H1 (cell line): ENCODE measurements at regions not wholly inside any gene's neighbourhood (a gene's known extent, or its start where the extent isn't known, plus 50 kb on each side); places are given as distances from the start of the nearest gene placed in this dataset.

Experiments
- CTCF ChIA-PET: fragments of 300-600 bp; sonication (Branson Sonifier 250); formaldehyde crosslinking; loops from one replicate; lab custom pipeline; 2021; ENCODE audit not compliant: partially characterized antibody; lab: Charles Lee
- POLR2A ChIA-PET: fragments of 300-600 bp; sonication (Branson Sonifier 250); formaldehyde crosslinking; loops from one replicate; lab custom pipeline; 2021; ENCODE audit warnings: inconsistent platforms; ENCODE audit not compliant: partially characterized antibody; lab: Charles Lee
- DNase-seq, 2 experiments: peaks; one replicate each; pipeline versions ENCODE4 v3.0.0 to v3.0.0-alpha.2; 2010 to 2022; ENCODE audit warnings: low spot score in 2 of 2, low read depth in 1 of 2, mixed read lengths in 1 of 2
- FAIRE-seq: peaks from 2 replicates; lab custom pipeline; 2011; peaks lifted over from hg19 to GRCh38; lab: Jason Lieb, UNC
- H2AFZ ChIP-seq: 2 replicates; pipeline ENCODE4 v1.8.1; 2012; ENCODE audit warnings: low read length, inconsistent platforms
- H2AK5ac ChIP-seq: 2 replicates; pipeline ENCODE4 v1.6.1; 2013; ENCODE audit warnings: low read depth, low read length
- H2BK120ac ChIP-seq: replicated peaks from 2 replicates; pipeline ENCODE3; 2013; ENCODE audit warnings: low read depth, low read length, inconsistent platforms
- H2BK12ac ChIP-seq: 2 replicates; pipeline ENCODE4 v1.6.1; 2013; ENCODE audit warnings: low read depth, low read length
- H2BK15ac ChIP-seq: 2 replicates; pipeline ENCODE4 v1.6.1; 2013; ENCODE audit warnings: low read length
- H2BK20ac ChIP-seq: 2 replicates; pipeline ENCODE4 v1.6.1; 2013; ENCODE audit warnings: low read length
- H2BK5ac ChIP-seq: 2 replicates; pipeline ENCODE4 v1.6.1; 2013; ENCODE audit warnings: low read depth, low read length
- H3K14ac ChIP-seq: 2 replicates; pipeline ENCODE4 v1.6.1; 2013; ENCODE audit warnings: inconsistent platforms; ENCODE audit not compliant: insufficient read length
- H3K18ac ChIP-seq: 2 replicates; pipeline ENCODE4 v1.6.1; 2013; ENCODE audit warnings: low read length; ENCODE audit errors: extremely low read depth
- H3K23ac ChIP-seq: 2 replicates; pipeline ENCODE4 v1.6.1; 2013; ENCODE audit warnings: inconsistent platforms; ENCODE audit not compliant: insufficient read length
- H3K23me2 ChIP-seq: 2 replicates; pipeline ENCODE4 v1.6.1; 2013; ENCODE audit warnings: low read depth, low read length
- H3K27ac ChIP-seq: 2 replicates; pipeline ENCODE4 v1.6.1; 2011; ENCODE audit warnings: low read depth, low read length, inconsistent platforms
- H3K27me3 ChIP-seq, 4 experiments: replicated peaks in 1 of 4; 1 replicate in 1 of 4; 2 replicates in 3 of 4; pipeline versions ENCODE4 v1.6.1 to v1.8.1; 2011 to 2013; ENCODE audit warnings: low read length in 3 of 4, mild to moderate bottlenecking in 3 of 4, inconsistent platforms in 2 of 4, mixed read lengths in 2 of 4, moderate library complexity in 1 of 4; ENCODE audit not compliant: control insufficient read depth in 3 of 4, insufficient read depth in 3 of 4; ENCODE audit errors: extremely low read depth in 1 of 4
- H3K36me3 ChIP-seq, 4 experiments: 2 replicates each; pipeline versions ENCODE4 v1.6.1 to v1.8.1; 2011 to 2013; ENCODE audit warnings: mild to moderate bottlenecking in 4 of 4, low read length in 3 of 4, moderate library complexity in 2 of 4, control low read depth in 1 of 4, inconsistent platforms in 1 of 4; ENCODE audit not compliant: insufficient read depth in 4 of 4, control insufficient read depth in 2 of 4
- H3K4ac ChIP-seq: replicated peaks from 2 replicates; pipeline ENCODE3; 2013; ENCODE audit warnings: low read length, low read depth, mixed read lengths, inconsistent platforms; ENCODE audit not compliant: insufficient read length
- H3K4me1 ChIP-seq, 4 experiments: replicated peaks in 1 of 4; 1 replicate in 1 of 4; 2 replicates in 3 of 4; pipeline versions ENCODE4 v1.6.1 to v1.8.1; 2011 to 2013; ENCODE audit warnings: low read length in 3 of 4, inconsistent platforms in 2 of 4, mixed read lengths in 1 of 4; ENCODE audit not compliant: insufficient read depth in 4 of 4, control insufficient read depth in 3 of 4
- H3K4me2 ChIP-seq, 2 experiments: 2 replicates each; pipeline versions ENCODE4 v1.6.1 to v1.8.1; 2011 to 2013; ENCODE audit warnings: low read depth in 2 of 2, low read length in 2 of 2, control low read depth in 1 of 2, inconsistent platforms in 1 of 2, mild to moderate bottlenecking in 1 of 2; ENCODE audit not compliant: insufficient read depth in 1 of 2
- H3K4me3 ChIP-seq, 4 experiments: fragments of 200-600, 300-600 bp in 1 of 4; sonication (generic), shearing (Covaris generic), sonication (Bioruptor Twin) in 1 of 4; 2 replicates each; pipeline versions ENCODE4 v1.5.1 to v1.8.1; 2011 to 2016; ENCODE audit warnings: low read length in 4 of 4, low read depth in 3 of 4, control low read depth in 2 of 4, inconsistent platforms in 2 of 4, mild to moderate bottlenecking in 2 of 4, mixed read lengths in 1 of 4, moderate library complexity in 1 of 4; ENCODE audit not compliant: insufficient read depth in 2 of 4; ENCODE audit errors: extremely low read depth in 1 of 4
- H3K56ac ChIP-seq: replicated peaks from 2 replicates; pipeline ENCODE3; 2013; ENCODE audit warnings: low read depth, mild to moderate bottlenecking, mixed read lengths, low read length, inconsistent platforms; ENCODE audit not compliant: insufficient read length
- H3K79me1 ChIP-seq: 2 replicates; pipeline ENCODE4 v1.6.1; 2013; ENCODE audit warnings: low read depth, low read length, control low read depth
- H3K79me2 ChIP-seq, 2 experiments: 2 replicates each; pipeline versions ENCODE4 v1.6.1 to v1.8.1; 2012 to 2013; ENCODE audit warnings: low read length in 2 of 2, mild to moderate bottlenecking in 2 of 2, inconsistent platforms in 1 of 2; ENCODE audit not compliant: insufficient read depth in 2 of 2, control insufficient read depth in 1 of 2
- H3K9ac ChIP-seq, 4 experiments: replicated peaks in 1 of 4; 1 replicate in 1 of 4; 2 replicates in 3 of 4; pipeline versions ENCODE4 v1.6.1 to v1.8.1; 2011 to 2013; ENCODE audit warnings: low read depth in 3 of 4, low read length in 3 of 4, control low read depth in 2 of 4, mild to moderate bottlenecking in 2 of 4, moderate library complexity in 2 of 4, inconsistent platforms in 1 of 4; ENCODE audit errors: extremely low read depth in 1 of 4
- H3K9me3 ChIP-seq, 2 experiments: 2 replicates each; pipeline versions ENCODE4 v1.6.1 to v1.8.1; 2012 to 2013; ENCODE audit warnings: mild to moderate bottlenecking in 2 of 2, moderate library complexity in 2 of 2, control low read depth in 1 of 2, inconsistent platforms in 1 of 2, low read depth in 1 of 2, low read length in 1 of 2, mixed read lengths in 1 of 2; ENCODE audit not compliant: insufficient read depth in 2 of 2
- H4K20me1 ChIP-seq, 2 experiments: replicated peaks in 1 of 2; 2 replicates each; pipeline versions ENCODE3 to v1.8.1; 2011 to 2013; ENCODE audit warnings: inconsistent platforms in 2 of 2, low read length in 2 of 2, mild to moderate bottlenecking in 1 of 2; ENCODE audit not compliant: insufficient read depth in 2 of 2, control insufficient read depth in 1 of 2
- H4K5ac ChIP-seq: 2 replicates; pipeline ENCODE4 v1.6.1; 2013; ENCODE audit warnings: low read length, low read depth, mixed read lengths, inconsistent platforms; ENCODE audit not compliant: insufficient read length
- H4K8ac ChIP-seq: 2 replicates; pipeline ENCODE4 v1.8.0; 2013; ENCODE audit warnings: mild to moderate bottlenecking, moderate library complexity, low read length, inconsistent platforms; ENCODE audit not compliant: insufficient read depth; ENCODE audit errors: extremely low read depth
- H4K91ac ChIP-seq: replicated peaks from 2 replicates; pipeline ENCODE3; 2013; ENCODE audit warnings: low read length, mixed read lengths, inconsistent platforms; ENCODE audit not compliant: insufficient read length
- CEBPB ChIP-seq: IDR thresholded peaks from 2 replicates; pipeline ENCODE4 v1.6.1; 2012; ENCODE audit warnings: low read depth, low read length
- KDM1A ChIP-seq: fragments of 200-600, 300-600 bp; sonication (generic); IDR thresholded peaks from 2 replicates; pipeline ENCODE4 v1.7.1; 2016; ENCODE audit warnings: mild to moderate bottlenecking, low read length, borderline replicate concordance
- NANOG ChIP-seq: IDR thresholded peaks from 2 replicates; pipeline ENCODE4 v1.6.1; 2011; ENCODE audit warnings: low read length, low read depth, mild to moderate bottlenecking, inconsistent platforms; ENCODE audit not compliant: insufficient read depth, poor library complexity, severe bottlenecking
- WGBS, 2 experiments: shearing (Covaris generic) in 1 of 2; methylation state at CpG; one replicate each; pipeline versions ENCODE4 v1.1.6 to v1.1.7; 2013 to 2015; ENCODE audit warnings: low lambda C conversion rate in 2 of 2, mixed read lengths in 2 of 2, inconsistent platforms in 1 of 2, low coverage in 1 of 2, missing lambda C conversion rate in 1 of 2; ENCODE audit not compliant: insufficient replicate concordance in 2 of 2, insufficient coverage in 1 of 2, insufficient read length in 1 of 2; ENCODE audit errors: extremely low coverage in 1 of 2, missing lambda C conversion rate in 1 of 2; 5-methylcytosine and 5-hydroxymethylcytosine counted together
- TF ChIP-seq, protein P1 (sequence below): IDR thresholded peaks from 2 replicates; pipeline ENCODE4 v1.6.1; 2012; ENCODE audit warnings: inconsistent platforms
- TF ChIP-seq, protein P2 (sequence below): IDR thresholded peaks from 2 replicates; pipeline ENCODE4 v1.6.1; 2011; ENCODE audit warnings: low read depth, mild to moderate bottlenecking, low read length; ENCODE audit not compliant: insufficient read depth
- TF ChIP-seq, protein P3 (sequence below), 3 experiments: IDR thresholded peaks; 1 replicate in 2 of 3; 2 replicates in 1 of 3; pipeline versions ENCODE4 v1.5.1 to v1.6.1; 2011; ENCODE audit warnings: low read length in 3 of 3, mild to moderate bottlenecking in 3 of 3, inconsistent platforms in 2 of 3, low read depth in 1 of 3, moderate library complexity in 1 of 3; ENCODE audit not compliant: insufficient read depth in 1 of 3; ENCODE audit errors: control extremely low read depth in 1 of 3
- TF ChIP-seq, protein P4 (sequence below): IDR thresholded peaks from 2 replicates; pipeline ENCODE4 v1.6.1; 2012; ENCODE audit warnings: low read length, inconsistent platforms

DNA sequence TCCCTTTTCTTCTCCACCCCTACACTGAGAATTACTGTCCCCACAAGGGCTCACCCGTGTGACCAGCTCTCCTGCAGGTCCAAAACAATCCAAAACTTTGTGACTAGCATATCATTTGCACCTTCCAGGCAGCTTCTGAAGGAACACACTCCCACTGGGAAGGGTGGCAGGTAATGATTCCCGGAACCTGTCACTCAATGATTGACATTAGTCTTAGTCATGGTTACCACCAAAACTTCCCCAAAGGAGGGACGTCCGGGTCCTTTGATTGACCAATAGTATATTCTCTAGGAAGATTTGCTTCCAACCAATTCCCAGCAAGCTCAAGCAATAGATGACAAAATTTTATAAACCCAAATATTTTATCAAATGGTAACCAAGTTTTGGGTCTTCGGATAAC, 127.7 kb upstream of the MYLIP start:
- no peak overlapping the region for H3K4me3 ChIP-seq
- H3K4me2 ChIP-seq = no peak overlapping the region
- H2AK5ac ChIP-seq = no peak overlapping the region
- H3K56ac ChIP-seq = no peak overlapping the region
- FAIRE-seq (no peak), DNase-seq (no peak)
- H2BK20ac ChIP-seq = no peak overlapping the region
- ChIA-PET CTCF (interaction anchor here (1.4 kb wide), 1 partner anchor 129 kb away, joined by 3 read pairs; no protein-coding TSS in a partner anchor), POLR2A (interaction anchor here (1.3 kb wide), 1 partner anchor 103 kb away, joined by 3 read pairs; no protein-coding TSS in a partner anchor)
- H2BK15ac ChIP-seq = no peak overlapping the region
- H3K27me3 ChIP-seq = no peaks in the 10 kb centered on the region; a peak in 2 of 7 replicates
- no peak overlapping the region for H2BK12ac ChIP-seq
- no peaks in the 10 kb centered on the region for H3K36me3 ChIP-seq
- no peak overlapping the region for H3K18ac ChIP-seq
- H4K20me1 ChIP-seq = no peaks in the 10 kb centered on the region
- H2BK5ac ChIP-seq = no peak overlapping the region
- no peak overlapping the region for H3K27ac ChIP-seq
- no peak overlapping the region for H3K23ac ChIP-seq
- 99% methylated on average over 5 of the region's 5 CpGs; no CpG with 5 or more reads in 1 of the 2 experiments for WGBS, 2 experiments
- peaks cover 0 to 11% (median under 1%) of the 10 kb centered on the region in 4 experiments; a peak in 4 of 7 replicates for H3K4me1 ChIP-seq
- no peaks in the 10 kb centered on the region for H3K23me2 ChIP-seq
- H2BK120ac ChIP-seq = no peak overlapping the region
- H3K9ac ChIP-seq = no peak overlapping the region
- H2AFZ ChIP-seq = no peak overlapping the region
- no peaks in the 10 kb centered on the region for H3K79me2 ChIP-seq
- 0 out of 4 replicates have a peak, but pooled peaks cover 0 to 2% of the 10 kb centered on the region in 2 experiments for H3K9me3 ChIP-seq
- H3K79me1 ChIP-seq = no peaks in the 10 kb centered on the region
- no peak overlapping the region for H4K8ac ChIP-seq
- no peak overlapping the region for H3K14ac ChIP-seq
- no peak overlapping the region for H3K4ac ChIP-seq
- H4K5ac ChIP-seq = no peak overlapping the region
- no peak overlapping the region for H4K91ac ChIP-seq
- TF ChIP-seq, protein P1, sequence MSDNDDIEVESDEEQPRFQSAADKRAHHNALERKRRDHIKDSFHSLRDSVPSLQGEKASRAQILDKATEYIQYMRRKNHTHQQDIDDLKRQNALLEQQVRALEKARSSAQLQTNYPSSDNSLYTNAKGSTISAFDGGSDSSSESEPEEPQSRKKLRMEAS = no peak
- TF ChIP-seq, protein P2, sequence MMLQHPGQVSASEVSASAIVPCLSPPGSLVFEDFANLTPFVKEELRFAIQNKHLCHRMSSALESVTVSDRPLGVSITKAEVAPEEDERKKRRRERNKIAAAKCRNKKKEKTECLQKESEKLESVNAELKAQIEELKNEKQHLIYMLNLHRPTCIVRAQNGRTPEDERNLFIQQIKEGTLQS = no peak
- TF ChIP-seq, protein P3, sequence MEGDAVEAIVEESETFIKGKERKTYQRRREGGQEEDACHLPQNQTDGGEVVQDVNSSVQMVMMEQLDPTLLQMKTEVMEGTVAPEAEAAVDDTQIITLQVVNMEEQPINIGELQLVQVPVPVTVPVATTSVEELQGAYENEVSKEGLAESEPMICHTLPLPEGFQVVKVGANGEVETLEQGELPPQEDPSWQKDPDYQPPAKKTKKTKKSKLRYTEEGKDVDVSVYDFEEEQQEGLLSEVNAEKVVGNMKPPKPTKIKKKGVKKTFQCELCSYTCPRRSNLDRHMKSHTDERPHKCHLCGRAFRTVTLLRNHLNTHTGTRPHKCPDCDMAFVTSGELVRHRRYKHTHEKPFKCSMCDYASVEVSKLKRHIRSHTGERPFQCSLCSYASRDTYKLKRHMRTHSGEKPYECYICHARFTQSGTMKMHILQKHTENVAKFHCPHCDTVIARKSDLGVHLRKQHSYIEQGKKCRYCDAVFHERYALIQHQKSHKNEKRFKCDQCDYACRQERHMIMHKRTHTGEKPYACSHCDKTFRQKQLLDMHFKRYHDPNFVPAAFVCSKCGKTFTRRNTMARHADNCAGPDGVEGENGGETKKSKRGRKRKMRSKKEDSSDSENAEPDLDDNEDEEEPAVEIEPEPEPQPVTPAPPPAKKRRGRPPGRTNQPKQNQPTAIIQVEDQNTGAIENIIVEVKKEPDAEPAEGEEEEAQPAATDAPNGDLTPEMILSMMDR (IDR thresholded peaks at IDR 0.05; ENCODE audit: control extremely low read depth in 1 of 3, insufficient read depth in 1 of 3, low read depth in 1 of 3, low read length in 3 of 3) = no peak
- TF ChIP-seq KDM1A (no peak), NANOG (no peak), CEBPB (no peak)
- TF ChIP-seq, protein P4, sequence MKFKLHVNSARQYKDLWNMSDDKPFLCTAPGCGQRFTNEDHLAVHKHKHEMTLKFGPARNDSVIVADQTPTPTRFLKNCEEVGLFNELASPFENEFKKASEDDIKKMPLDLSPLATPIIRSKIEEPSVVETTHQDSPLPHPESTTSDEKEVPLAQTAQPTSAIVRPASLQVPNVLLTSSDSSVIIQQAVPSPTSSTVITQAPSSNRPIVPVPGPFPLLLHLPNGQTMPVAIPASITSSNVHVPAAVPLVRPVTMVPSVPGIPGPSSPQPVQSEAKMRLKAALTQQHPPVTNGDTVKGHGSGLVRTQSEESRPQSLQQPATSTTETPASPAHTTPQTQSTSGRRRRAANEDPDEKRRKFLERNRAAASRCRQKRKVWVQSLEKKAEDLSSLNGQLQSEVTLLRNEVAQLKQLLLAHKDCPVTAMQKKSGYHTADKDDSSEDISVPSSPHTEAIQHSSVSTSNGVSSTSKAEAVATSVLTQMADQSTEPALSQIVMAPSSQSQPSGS = no peak
